ENCODE measurements at regions not wholly inside any gene's neighbourhood (a gene's known extent, or its start where the extent isn't known, plus 50 kb on each side); places are given as distances from the start of the nearest gene placed in this dataset.
"Not testable (repeated sequence)": the region's sequence is repeated elsewhere in the genome, so short reads cannot be mapped to it uniquely, and the experiment has no call there.

DNA sequence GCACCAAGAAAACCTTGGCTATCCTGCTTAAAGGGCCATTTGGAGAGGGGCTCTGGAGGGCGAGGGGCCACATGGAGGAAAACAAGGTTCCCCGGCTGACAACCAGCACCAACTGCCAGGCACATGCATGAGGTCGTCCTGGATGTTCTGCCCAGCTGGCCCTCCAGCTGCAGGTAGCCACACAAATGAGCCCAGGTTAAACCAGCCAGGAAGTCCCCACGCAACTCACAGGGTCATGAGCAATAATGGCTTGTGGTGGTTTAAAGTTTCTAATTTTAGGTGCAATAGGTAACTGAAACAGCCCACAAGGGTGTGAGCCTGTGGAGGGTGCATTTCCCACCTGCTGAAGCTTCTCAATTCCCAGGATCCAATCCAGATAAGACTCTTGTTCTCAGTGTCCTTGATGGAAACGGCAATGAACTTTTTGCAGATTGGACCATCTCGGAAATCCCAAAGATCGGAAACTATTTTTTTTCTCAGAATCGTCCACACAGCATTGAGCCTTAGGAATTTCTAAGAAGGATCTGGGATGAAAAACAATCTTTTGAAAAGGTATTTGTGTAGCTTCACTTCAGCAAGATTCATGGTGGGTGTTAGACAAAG lies 123.2 kb downstream of the UNC93B1 start:
- TF ChIP-seq GATA2 (IDR thresholded peaks at IDR 0.05; ENCODE audit: insufficient read depth, insufficient read length, low read depth, low read length); POLR2A (IDR thresholded peaks at IDR 0.05; ENCODE audit: low read depth, low read length): not testable (repeated sequence)
- TF ChIP-seq, protein P1, sequence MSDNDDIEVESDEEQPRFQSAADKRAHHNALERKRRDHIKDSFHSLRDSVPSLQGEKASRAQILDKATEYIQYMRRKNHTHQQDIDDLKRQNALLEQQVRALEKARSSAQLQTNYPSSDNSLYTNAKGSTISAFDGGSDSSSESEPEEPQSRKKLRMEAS (IDR thresholded peaks at IDR 0.05; ENCODE audit: insufficient read depth, insufficient read length), result not testable (repeated sequence)
- TF ChIP-seq, protein P2, sequence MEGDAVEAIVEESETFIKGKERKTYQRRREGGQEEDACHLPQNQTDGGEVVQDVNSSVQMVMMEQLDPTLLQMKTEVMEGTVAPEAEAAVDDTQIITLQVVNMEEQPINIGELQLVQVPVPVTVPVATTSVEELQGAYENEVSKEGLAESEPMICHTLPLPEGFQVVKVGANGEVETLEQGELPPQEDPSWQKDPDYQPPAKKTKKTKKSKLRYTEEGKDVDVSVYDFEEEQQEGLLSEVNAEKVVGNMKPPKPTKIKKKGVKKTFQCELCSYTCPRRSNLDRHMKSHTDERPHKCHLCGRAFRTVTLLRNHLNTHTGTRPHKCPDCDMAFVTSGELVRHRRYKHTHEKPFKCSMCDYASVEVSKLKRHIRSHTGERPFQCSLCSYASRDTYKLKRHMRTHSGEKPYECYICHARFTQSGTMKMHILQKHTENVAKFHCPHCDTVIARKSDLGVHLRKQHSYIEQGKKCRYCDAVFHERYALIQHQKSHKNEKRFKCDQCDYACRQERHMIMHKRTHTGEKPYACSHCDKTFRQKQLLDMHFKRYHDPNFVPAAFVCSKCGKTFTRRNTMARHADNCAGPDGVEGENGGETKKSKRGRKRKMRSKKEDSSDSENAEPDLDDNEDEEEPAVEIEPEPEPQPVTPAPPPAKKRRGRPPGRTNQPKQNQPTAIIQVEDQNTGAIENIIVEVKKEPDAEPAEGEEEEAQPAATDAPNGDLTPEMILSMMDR (IDR thresholded peaks at IDR 0.05; ENCODE audit: extremely low read depth in 1 of 2, insufficient read depth in 1 of 2, low read depth in 1 of 2, low read length in 2 of 2), result not testable (repeated sequence)
